NCI-H1105 treated with DMSO at 0.1 percent for 48 hours (cell line): ENCODE measurements at regions not wholly inside any gene's neighbourhood (a gene's known extent, or its start where the extent isn't known, plus 50 kb on each side); places are given as distances from the start of the nearest gene placed in this dataset.

Experiments
- DNase-seq: peaks from one replicate; lab custom pipeline; 2025; lab: John Stamatoyannopoulos, UW

DNA sequence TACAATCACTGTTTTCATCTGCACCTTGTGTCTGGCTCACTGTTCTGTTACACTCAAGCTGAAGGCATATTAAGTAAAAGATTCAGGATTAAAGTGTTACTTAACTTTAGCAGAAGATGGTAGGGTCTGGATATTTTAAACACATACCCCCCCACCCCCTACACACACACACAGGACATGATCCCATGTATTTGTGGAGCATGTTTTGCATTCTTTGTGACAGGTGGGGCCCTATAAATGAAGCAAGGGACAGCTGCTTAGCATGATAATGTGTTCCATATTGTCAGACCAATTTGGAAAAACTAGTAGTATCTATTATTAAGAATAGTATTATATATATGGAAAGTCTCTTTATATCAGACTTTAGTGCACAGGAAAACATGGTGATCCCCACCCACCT is 335.2 kb upstream of the TNP1 start:
- DNase-seq = no peak

DNA sequence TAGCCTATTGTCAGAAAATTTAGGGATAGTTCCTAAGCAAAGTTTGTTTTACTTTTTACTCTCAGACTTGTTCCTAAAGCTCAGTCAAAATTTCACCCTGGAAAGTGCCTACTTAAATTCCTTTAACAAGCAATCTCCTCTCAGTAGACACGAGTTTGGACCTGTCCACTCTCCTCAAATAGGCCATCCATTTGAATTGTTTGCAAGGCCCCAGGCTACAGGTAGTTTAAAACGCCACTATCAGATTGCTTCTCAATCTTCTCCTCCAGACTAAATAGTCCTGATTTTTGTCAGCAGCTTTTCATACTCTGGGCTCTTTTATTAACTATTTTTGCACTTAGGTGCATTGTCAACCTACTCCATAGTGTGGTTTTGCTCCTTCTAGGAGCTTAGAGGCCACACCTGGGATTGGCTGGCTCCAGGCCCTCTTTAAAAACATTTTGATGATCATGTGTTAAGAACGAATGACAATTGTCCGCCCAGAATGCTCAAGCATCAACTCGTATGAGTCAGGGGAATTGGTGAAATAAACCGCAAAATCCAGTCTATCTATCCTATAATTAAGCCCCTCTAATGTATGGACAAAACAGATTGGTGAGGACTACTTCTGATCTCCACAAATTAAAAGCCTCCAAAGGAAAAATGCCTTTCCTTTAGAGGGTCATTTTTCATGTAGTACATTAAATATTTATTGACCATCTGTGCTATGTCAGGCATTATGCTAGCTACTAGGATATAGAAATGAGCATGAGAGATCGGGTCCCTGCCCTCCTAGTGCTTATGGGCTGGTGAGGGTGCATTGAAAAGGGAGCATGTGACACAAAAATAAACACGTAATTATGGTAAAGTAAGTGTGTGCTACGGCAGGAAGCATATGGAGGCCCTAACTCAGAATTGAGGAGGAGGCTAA is 333.8 kb upstream of the TNP1 start:
- DNase-seq = no peak

DNA sequence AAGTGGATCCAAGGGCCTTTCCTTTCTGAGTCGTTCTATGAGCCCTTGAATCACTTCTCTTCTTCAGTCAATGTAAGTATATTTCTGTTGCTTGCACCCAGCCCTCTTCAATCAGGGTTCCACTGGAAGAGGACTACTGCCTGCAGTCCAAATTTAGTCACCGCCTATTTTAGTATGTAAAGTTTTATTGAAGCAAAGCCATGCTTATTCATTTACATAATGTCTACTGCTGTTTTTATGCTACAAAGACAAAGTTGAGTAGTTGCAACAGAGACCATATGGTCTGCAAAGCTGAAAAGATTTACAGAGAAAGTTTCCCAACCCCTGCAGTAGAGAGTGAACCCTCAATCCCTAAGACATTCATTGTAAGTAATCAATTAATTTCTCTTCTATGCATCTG is 332.5 kb upstream of the TNP1 start:
- DNase-seq = no peak

DNA sequence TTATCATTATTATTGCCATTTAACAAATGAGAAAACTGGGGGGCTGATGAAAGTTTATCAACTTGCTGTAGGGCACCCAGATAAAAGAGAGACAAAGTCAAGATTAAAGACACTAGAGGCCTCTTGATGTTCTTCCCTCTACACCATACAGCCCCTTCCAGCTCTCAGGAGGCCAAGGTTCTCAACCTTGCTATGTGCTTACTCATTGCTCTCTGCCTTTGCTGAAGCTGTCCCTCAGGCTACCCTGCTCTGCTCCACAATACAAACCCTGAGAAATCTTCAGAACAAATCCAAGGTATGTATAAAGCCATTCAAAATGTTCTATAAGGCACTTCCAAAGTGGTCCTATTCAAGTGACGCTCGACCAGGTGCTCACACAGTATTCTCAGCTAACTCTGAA is 329.9 kb upstream of the TNP1 start:
- no peak for DNase-seq

DNA sequence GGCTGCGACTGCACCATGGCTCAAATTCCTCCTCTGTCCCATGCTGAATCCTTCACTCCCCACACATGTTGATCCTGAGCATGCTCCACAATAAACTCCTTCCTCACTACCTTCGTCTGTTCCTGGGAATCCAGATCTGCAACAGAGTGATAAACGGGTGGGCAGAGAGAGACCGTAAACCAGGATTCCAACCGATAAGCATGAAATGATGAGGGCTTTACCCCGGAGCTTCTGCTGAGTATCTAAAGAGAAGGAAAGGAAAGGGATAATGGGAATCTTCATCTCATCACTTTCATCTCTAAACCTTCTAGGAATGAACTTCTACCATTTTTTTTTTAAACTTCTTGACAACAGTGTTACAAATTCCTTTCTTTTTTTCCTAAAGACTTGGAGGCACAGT is 329.3 kb upstream of the TNP1 start:
- no peak for DNase-seq

DNA sequence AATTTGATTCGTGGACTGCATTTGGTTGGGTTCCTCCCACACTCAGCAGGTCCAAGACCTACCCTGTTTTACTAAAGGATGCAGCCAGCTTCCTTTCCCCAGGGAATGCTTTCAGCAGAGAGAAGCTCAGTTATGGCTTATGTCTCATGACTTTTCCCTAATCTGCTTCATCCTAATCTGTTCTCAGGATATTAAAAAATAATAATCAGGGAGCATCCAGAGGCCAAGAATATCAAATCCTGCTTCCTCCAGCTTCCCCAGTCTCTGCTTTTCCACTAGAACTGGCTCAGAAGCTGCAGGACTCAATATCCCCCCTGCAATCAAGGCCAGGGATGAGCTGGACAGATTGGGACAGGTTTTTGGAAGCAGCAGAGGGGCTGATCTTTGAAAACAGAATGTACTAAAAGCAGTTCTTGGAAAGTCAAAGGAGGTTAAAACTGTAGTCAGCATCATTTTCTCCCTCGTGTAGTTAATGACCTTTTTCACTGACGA is 326.9 kb upstream of the TNP1 start:
- DNase-seq = no peak

DNA sequence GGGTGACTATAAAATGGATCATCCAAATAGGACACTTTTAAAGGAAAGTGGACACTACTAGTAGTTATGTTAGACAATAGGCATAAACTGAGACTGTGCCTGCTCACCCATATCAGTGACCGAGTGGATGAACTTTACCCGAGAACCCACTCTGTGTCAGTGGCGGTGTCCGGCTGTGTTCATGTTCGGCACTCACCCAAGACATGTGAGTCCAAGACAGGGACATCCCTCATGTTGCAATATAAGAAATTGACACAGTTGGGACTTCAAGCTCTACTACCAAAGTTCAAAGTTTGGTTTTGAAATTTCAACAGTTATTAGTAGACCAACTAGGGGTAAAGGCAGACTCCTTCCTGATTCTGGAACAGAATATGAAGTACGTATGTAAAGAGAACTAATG is 326.3 kb upstream of the TNP1 start:
- DNase-seq = no peak

DNA sequence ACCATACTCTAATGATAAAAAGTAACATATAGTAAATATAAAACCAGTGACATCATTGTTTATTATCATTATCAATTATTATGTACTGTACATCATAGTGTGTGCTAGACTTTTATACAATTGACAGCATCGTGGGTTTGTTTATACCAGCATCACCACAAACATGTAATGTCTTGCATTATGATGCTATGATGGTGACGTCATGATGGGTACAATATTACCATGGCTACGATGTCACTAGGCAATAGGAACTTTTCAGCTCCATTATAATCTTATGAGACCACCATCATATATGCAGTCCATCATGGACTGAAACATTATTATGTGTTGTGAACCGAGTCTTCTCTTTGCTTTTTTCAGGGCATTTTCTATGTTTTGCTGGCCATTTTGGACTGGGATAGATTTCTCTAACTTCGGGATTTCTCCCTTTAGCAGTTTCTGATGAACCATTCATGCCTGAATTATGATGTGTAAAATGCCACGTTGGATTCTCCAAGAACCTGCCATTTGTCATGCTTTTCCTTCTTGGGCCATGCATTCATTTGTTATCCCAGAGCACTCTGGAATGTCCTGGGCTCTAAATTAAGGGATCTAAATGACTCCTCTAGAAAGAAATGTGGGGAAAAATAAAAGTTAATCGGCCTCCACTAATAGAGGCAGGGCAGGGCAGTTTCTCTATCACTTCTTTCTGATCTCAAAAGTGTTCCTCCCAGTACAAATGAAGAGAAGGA is 325.6 kb upstream of the TNP1 start:
- DNase-seq = no peak

DNA sequence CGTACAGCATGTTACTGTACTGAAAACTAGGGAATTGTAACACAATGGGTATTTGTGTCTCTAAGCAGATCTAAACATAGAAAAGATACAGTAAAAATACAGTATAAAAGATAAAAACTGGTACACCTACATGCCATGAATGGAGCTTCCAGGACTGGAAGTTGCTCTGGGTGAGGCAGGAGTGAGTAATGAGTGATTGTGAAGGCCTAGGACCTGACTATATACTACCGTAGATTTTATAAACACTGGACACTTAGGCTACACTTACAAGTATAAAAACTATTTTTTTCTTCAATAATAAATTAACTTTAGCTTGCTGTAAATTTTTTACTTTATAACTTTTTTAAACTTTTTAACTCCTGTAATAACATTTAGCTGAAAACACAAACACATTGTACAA is 324.4 kb upstream of the TNP1 start:
- DNase-seq = no peak

DNA sequence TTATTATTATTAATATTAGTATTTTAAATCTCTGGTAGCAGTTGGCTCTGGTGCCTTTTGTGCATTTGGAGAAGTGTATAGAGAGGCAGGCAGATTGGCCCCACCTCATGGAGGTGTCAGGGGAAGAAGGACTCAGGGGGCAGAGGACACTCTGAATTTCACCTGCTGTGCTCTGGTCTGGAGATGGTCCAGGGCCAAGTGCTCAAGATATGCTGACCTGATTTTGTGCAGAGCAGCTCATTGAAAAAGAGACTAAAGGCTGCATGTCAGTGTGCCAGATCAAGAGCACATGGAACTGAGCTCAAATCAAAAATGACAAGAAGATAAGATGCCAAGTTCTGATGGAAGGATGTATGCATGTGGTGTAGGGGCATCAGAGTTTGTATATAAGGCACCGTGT is 323.6 kb upstream of the TNP1 start:
- no peak for DNase-seq

DNA sequence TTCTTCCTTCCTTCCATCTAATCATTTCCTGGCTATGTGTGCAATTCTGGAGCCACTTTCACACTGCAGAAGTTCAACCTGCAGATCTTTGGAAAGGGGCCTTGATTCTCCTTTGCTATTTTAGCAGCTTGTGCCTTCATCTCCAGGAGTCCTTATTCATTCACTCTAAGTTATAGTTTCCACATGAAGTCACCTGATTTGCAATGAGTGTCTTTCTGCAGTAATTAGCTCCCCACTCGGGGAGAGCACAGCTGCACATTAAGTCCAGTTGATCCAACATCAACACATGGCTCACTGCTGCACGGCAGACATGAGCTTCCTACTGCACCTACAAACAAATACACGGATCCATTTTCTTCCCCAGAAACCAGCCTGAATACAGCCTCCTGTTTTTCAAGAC is 323.1 kb upstream of the TNP1 start:
- DNase-seq = no peak

DNA sequence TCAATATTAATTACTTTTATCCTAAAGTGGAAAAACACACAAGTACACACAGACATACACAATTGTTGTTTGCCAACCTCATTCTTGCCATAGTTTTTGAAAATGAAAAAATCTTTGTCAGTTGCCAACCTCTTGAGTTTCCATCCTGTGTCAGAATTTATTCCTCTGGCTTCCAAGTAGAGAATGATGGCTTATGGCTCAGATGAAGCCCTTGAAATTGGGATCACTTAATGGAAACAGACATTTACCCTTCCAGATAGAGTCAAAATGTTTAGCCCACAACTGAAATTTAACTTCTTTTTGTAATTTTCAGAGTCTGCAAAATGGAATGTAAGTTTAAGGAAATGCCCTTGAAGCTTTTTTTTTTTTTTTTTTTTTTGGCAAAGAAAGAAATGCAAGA is 321.6 kb upstream of the TNP1 start:
- DNase-seq = no peak

DNA sequence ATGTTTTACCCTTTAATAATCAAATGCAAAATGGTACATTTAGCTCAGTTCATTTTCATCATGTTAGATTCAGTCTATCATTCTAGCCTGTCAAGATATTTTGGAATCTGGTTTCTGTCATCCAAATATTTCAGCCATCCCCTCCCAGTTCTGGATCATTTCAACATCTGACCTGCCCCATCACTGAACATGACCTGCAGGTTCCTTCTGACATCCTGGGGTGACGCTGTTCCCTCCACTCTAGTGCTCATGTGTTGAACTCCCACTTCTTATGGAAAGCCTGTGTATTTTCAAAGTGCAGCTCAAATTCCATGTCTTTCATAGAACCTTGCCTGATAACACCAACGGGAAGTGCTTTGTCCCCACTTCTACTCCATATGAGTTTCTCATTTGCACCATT is 320.0 kb upstream of the TNP1 start:
- no peak for DNase-seq

DNA sequence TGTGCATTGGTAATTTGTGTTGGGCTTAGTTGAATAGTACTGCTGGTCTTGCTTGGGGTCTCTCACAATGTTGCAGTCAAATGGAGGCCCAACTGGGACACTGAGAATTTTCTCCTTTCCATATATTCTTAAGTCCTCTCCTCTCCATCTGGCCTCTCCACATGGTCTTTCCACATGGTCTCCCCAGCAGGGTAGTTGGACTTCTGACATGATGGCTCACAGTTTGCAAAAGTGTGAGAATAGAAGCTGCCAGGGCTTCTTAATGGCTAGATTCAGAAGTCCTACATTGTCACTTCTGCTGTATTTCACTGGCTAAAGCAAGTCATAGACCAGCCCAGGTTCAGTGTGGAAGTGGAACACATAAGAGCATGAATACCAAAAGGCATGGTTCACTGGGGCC is 318.5 kb upstream of the TNP1 start:
- no peak for DNase-seq

DNA sequence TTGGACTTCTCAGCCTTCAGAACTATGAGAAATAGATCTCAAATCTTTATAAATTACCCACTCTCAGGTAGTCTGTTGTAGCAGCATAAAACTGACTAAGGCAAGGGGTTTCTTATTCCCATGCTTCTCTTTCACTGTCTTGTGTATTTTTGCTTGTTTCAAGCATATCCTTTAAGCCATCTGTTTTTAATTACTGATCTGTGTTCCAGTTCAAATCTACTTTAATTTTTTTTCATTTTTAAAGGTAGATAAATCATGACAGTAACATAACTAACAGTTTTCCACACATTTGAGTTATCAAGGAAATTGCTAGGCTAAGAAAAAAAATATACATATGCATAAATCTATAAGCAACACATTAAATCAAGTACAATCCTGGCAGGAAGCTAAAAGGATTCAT is 317.9 kb upstream of the TNP1 start:
- no peak for DNase-seq

DNA sequence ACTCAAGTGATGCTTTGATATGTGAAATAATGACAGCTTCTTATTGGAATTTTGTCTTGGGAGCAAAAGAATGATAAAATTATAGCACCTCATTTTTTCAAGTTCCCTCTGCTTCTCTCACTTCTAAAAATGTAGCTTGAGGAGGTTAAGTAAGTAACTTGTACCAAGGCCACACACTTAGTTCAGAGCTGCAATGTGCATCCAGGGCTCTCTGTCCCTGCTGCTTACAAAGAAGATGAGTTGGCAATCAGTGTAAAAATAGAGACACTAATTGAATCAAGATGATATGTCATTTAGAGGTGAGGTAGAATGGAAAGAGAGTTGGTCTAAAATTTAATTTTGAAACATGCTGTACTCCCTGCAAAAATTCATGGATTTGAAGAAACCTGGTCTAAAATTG is 312.0 kb upstream of the TNP1 start:
- DNase-seq = no peak

DNA sequence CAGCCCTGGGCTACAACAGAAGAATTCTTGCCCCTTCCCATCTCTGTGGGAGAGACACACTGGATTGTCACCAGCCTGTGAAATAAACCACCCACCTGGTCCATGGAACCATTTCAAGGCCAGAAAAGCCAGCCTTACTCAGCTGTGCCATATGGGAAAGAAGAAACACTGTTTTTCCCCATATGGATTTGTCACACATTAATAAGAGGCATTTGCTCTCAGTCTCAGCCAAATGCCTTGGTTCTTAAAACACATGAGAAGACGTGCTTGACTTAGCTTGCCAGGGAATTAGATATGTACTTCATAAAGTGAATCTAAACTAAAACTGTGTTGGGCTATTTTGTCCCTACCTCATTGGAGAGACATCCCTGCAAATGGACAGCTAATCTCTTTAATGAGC is 308.6 kb upstream of the TNP1 start:
- no peak for DNase-seq

DNA sequence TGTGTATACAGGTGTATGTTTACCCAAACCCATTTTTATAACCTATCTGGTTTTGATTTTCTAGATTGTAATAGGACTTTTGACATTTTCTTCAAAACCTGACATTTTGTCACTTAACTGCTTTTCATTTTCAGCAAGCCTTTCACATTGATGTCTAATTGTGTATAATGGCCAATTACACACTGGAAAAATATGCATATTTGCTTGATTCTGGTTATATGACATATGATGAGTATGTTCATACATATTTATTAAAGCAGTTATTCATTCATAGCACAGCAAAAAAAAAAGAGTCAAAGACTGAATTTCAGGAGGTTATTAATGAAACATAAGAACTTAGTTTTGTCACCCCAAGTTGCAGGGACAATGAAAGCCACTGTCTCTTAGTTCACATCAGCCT is 307.7 kb upstream of the TNP1 start:
- no peak for DNase-seq

DNA sequence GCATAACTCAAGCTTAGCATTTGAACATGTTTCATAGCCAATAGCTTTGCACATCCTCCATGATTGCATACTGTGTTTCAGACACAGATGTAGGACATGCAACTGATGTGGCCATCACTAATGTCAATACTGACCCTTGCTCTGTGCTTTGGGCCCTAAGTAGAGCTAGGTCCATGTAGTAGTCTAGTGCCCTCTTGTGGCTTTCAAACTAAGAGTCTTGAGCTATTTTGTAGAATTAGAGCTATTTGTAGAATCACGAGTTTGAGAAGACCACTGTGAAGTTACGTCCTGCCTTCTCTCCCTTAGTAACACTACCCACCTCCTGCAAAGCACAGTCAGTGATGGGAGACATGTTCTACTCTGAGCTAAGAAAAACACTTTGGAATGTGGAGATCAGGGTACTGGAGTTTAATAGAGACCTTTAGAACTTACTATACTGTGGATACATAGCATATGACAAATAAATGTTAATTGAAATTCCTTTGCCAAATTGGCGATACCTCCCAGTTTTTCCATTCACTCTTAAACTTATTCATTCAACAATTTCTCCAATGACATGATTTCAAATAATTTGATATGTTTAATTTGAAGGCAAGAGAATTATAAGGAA is 306.5 kb upstream of the TNP1 start:
- DNase-seq = peak; percentile 38

DNA sequence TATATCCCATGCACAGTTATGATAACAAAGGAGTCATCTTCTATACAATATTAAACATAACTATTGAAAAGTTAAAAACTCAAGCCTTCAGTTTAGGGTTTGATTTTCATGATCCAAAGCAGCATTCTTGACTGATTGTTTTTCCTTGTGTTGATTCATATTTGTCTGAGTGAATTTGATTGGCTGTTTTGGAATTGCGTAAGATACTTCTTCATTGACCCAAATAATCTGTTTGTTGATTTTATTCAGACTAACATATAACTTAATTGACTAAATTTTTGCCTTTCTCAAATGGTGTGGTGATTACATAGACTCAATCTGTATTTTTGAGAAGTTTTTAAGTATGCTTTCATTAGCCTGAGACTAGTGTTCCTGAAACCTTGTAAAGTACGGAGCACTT is 305.7 kb upstream of the TNP1 start:
- no peak for DNase-seq

DNA sequence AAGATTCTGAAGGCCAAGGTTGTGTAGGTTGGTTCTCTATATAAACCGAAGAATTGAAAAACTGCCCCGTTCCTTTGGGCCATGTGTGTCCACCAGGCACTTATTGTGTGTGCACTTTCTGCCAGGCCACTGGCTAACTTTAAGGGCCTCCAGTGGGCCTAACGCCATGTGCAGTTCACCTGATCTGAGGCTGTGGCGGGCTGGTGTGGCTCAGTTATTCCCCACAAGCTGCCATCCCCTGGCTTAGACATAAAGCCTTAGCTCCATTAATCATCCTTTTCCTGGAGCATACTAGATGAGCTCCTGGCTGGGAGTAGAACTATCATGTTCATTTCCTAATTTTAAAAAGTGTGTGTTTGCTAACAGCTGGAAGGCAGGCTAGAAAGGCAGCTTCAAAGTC is 304.1 kb upstream of the TNP1 start:
- DNase-seq = no peak

DNA sequence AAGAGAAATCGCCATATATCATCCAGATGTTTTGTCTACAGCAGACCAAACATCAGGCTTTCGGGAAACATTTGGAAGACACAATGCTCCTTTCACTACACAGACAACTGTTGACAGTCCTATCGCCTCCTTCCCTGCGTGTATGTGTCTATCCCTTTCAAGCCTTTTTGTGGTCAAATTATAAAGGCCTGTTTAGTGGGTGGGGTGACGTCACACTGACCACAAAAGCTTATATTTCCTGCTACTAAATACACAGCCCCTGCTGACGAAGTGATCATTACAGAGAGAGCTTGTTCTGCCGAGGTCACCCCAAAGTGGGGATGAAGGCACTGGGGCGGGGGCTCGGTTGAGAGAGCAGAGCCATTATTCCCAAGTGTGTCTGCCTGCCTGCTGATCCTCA is 302.7 kb upstream of the TNP1 start:
- no peak for DNase-seq
